Gastroesophageal sphincter (tissue), 3 donors: ENCODE measurements at regions not wholly inside any gene's neighbourhood (a gene's known extent, or its start where the extent isn't known, plus 50 kb on each side); places are given as distances from the start of the nearest gene placed in this dataset.

Experiments used
- CTCF ChIP-seq, 4 experiments: fragments of 200-600 bp in 2 of 4; fragments of 450-650 bp in 2 of 4; sonication (generic) in 1 of 4; IDR thresholded peaks; one replicate each; pipeline ENCODE4 v1.5.1; 2017 to 2019; ENCODE audit warnings: antibody characterized with exemption in 4 of 4, mild to moderate bottlenecking in 2 of 4, moderate library complexity in 2 of 4
- EP300 ChIP-seq: sonication (generic); formaldehyde crosslinking; IDR thresholded peaks from one replicate; pipeline ENCODE4 v1.6.1; 2017; ENCODE audit warnings: antibody characterized with exemption, mild to moderate bottlenecking
- POLR2A ChIP-seq, 2 donors: fragments of 450-650 bp; IDR thresholded peaks; one replicate each; pipeline ENCODE4 v1.6.1; 2017; ENCODE audit warnings: antibody characterized with exemption in 2 of 2, mild to moderate bottlenecking in 2 of 2, moderate library complexity in 1 of 2
- POLR2AphosphoS5 ChIP-seq: sonication (generic); formaldehyde crosslinking; IDR thresholded peaks from one replicate; pipeline ENCODE4 v1.6.1; 2017; ENCODE audit warnings: antibody characterized with exemption

DNA sequence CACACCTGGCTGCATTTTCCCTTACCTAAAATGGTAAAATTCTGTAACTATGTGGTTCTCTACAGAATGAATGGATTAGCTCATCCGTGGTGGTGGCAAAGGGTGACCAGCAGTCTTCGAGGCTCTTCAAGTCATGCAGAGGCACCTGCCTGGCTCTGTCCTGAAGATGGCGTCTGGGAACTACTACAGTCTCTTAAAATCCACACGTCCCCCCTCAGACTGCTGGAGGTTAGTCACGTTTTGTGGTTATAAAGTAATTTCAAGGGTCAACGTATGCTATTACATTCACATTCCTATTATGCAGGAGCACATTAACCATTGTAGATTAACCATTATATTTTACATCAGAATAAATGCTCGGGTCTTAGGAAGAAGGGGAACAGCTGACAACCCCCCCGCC lies 616.7 kb downstream of the GALR1 start:
- TF ChIP-seq CTCF (IDR thresholded peaks at IDR 0.05) (no peak), POLR2A (IDR thresholded peaks at IDR 0.05) (no peak), POLR2AphosphoS5 (no peak), EP300 (no peak)
